Suprapubic skin (tissue), 4 donors: ENCODE measurements at regions not wholly inside any gene's neighbourhood (a gene's known extent, or its start where the extent isn't known, plus 50 kb on each side); places are given as distances from the start of the nearest gene placed in this dataset.

ENCODE experiments used
- CTCF ChIP-seq, 2 donors: fragments of 200-600 bp in 1 of 2; fragments of 450-650 bp in 1 of 2; sonication (generic) in 1 of 2; IDR thresholded peaks; one replicate each; pipeline ENCODE4 v1.5.1; 2016 to 2019; ENCODE audit warnings: antibody characterized with exemption in 2 of 2, mild to moderate bottlenecking in 1 of 2, moderate library complexity in 1 of 2
- EP300 ChIP-seq: sonication (generic); formaldehyde crosslinking; IDR thresholded peaks from one replicate; pipeline ENCODE4 v1.6.1; 2017; ENCODE audit warnings: antibody characterized with exemption
- POLR2AphosphoS5 ChIP-seq, 3 donors: sonication (generic); formaldehyde crosslinking; IDR thresholded peaks; one replicate each; pipeline ENCODE4 v1.6.1; 2017; ENCODE audit warnings: antibody characterized with exemption in 3 of 3

- TF ChIP-seq CTCF (IDR thresholded peaks at IDR 0.05) = no peak
- TF ChIP-seq EP300 = no peak
- TF ChIP-seq POLR2AphosphoS5 (IDR thresholded peaks at IDR 0.05) = no peak
These were observed 166.4 kb downstream of the EFNB2 start for GRCh38 chr13:106369091-106369490.
